ENCODE measurements at regions not wholly inside any gene's neighbourhood (a gene's known extent, or its start where the extent isn't known, plus 50 kb on each side); places are given as distances from the start of the nearest gene placed in this dataset.
"Not testable (repeated sequence)": the region's sequence is repeated elsewhere in the genome, so short reads cannot be mapped to it uniquely, and the experiment has no call there.

- no peaks in the 10 kb centered on the region for H3K9me3 ChIP-seq
- no peak for DNase-seq (ENCODE audit: low spot score in 2 of 2)
- H3K27me3 ChIP-seq = no peaks in the 10 kb centered on the region
- no peak overlapping the region for H3K27ac ChIP-seq
- H3K4me1 ChIP-seq = no peaks in the 10 kb centered on the region
- no peak for TF ChIP-seq CTCF (IDR thresholded peaks at IDR 0.05)
- no peak overlapping the region for H3K4me3 ChIP-seq
- H3K36me3 ChIP-seq = no peaks in the 10 kb centered on the region
- intact Hi-C loops (cut with DNase I) = no loop called here
These were observed 169.7 kb upstream of the TMEM45B start for GRCh38 chr11:129645943-129646342.

- H3K27me3 ChIP-seq; DNase-seq (ENCODE audit: low spot score in 2 of 2); H3K4me1 ChIP-seq; H3K36me3 ChIP-seq; intact Hi-C loops (cut with DNase I); H3K9me3 ChIP-seq; H3K4me3 ChIP-seq; H3K27ac ChIP-seq: not testable (repeated sequence)
These were observed 165.6 kb upstream of the TMEM45B start for GRCh38 chr11:129650044-129650443.

GRCh38 chr11:129652835-129653234 lies 162.8 kb upstream of the TMEM45B start:
- intact Hi-C loops (cut with DNase I) = no loop called here
- Histone ChIP-seq H3K4me3 (no peak overlapping the region), H3K27ac (no peak overlapping the region), H3K4me1 (no peaks in the 10 kb centered on the region), H3K9me3 (peaks cover 5 to 8% of the 10 kb centered on the region in 2 donors), H3K36me3 (no peaks in the 10 kb centered on the region), H3K27me3 (no peaks in the 10 kb centered on the region)
- TF ChIP-seq CTCF (IDR thresholded peaks at IDR 0.05) = no peak
- DNase-seq (ENCODE audit: low spot score in 2 of 2) = no peak

- intact Hi-C loops (cut with DNase I) = no loop called here
- no peak for DNase-seq (ENCODE audit: low spot score in 2 of 2)
- H3K36me3 ChIP-seq = no peaks in the 10 kb centered on the region
These were observed 160.3 kb upstream of the TMEM45B start for GRCh38 chr11:129655247-129655832.

GRCh38 chr11:129657866-129658525 lies 157.7 kb upstream of the TMEM45B start:
- no peak for TF ChIP-seq CTCF (IDR thresholded peaks at IDR 0.05)
- H3K27ac ChIP-seq = no peak overlapping the region
- no peak overlapping the region for H3K4me3 ChIP-seq
- H3K9me3 ChIP-seq = peaks cover 5 to 14% of the 10 kb centered on the region in 2 donors
- no peaks in the 10 kb centered on the region for H3K27me3 ChIP-seq
- intact Hi-C loops (cut with DNase I) = no loop called here
- H3K36me3 ChIP-seq = no peaks in the 10 kb centered on the region
- DNase-seq (ENCODE audit: low spot score in 2 of 2) = no peak
- no peaks in the 10 kb centered on the region for H3K4me1 ChIP-seq

More at GRCh38 chr11:129655247-129655832, 160.3 kb upstream of the TMEM45B start:
- Histone ChIP-seq H3K4me1 (no peaks in the 10 kb centered on the region), H3K9me3 (peaks cover 5 to 8% of the 10 kb centered on the region in 2 donors), H3K27ac (no peak overlapping the region), H3K27me3 (no peaks in the 10 kb centered on the region), H3K4me3 (no peak overlapping the region)
- no peak for TF ChIP-seq CTCF (IDR thresholded peaks at IDR 0.05)

GRCh38 chr11:129658526-129658867 lies 157.2 kb upstream of the TMEM45B start:
- intact Hi-C loops (cut with DNase I) = no loop called here
- peaks cover 5 to 14% of the 10 kb centered on the region in 2 donors for H3K9me3 ChIP-seq
- no peak for DNase-seq (ENCODE audit: low spot score in 2 of 2)
- H3K27me3 ChIP-seq = no peaks in the 10 kb centered on the region
- H3K27ac ChIP-seq = no peak overlapping the region
- no peaks in the 10 kb centered on the region for H3K36me3 ChIP-seq
- TF ChIP-seq CTCF (IDR thresholded peaks at IDR 0.05) = no peak
- no peak overlapping the region for H3K4me3 ChIP-seq
- H3K4me1 ChIP-seq = no peaks in the 10 kb centered on the region
